ENCODE measurements at regions not wholly inside any gene's neighbourhood (a gene's known extent, or its start where the extent isn't known, plus 50 kb on each side); places are given as distances from the start of the nearest gene placed in this dataset.

- H3K36me3 ChIP-seq (ENCODE audit: insufficient read depth) = no peaks in the 10 kb centered on the region
- no peaks in the 10 kb centered on the region for H3K4me1 ChIP-seq (ENCODE audit: insufficient read depth)
- no peak overlapping the region for H3K27ac ChIP-seq (ENCODE audit: low read depth)
- 20% methylated on average over 34 of the region's 34 CpGs for WGBS
- no peak for DNase-seq (ENCODE audit: extremely low spot score)
- H3K4me3 ChIP-seq (ENCODE audit: low read depth, low read length) = no peak overlapping the region
These were observed 146.8 kb downstream of the SH3BGRL2 start for GRCh38 chr6:79777713-79778579.

DNA sequence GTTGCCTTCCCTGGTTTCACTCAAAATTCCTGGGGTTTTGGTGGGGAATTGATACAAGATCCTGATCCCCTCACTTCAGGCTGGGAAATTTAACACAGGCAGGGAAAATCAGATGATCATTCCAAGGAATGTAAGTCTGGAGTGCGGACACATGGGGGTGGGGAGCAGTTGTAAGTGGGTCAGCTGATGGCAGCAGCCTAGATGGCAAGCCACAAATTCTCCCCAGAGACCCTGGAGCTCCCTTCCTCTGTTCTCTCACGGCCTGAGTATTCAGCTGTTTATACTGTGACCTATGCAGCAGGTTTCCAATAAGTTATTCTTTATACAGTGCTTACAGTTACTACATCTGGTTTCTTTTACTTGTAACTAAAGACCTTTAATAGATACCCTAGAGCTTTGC, 144.9 kb downstream of the SH3BGRL2 start:
- WGBS = 67% methylated on average over 2 of the region's 2 CpGs
- Histone ChIP-seq H3K27ac (ENCODE audit: low read depth) (no peak overlapping the region), H3K36me3 (ENCODE audit: insufficient read depth) (no peaks in the 10 kb centered on the region), H3K4me3 (ENCODE audit: low read depth, low read length) (no peak overlapping the region), H3K4me1 (ENCODE audit: insufficient read depth) (no peaks in the 10 kb centered on the region)
- DNase-seq (ENCODE audit: extremely low spot score) = no peak

DNA sequence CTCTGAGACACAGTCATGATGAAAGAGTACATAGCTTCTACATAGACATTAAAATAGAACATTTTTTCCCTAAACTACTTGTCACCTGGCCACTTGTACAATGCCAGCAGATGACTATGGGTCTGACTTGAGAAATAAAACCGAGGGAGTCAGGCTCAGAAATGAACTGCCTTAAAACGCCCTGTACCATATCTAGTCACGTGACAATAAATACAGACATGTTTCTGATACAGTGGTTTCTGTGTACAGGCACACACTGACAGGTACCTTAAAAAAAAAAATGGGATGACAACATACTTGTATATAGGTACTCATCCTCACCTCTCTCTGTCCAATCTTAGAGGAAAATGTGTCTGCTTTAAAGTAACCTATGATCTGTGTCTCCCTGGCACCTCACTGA, 144.1 kb downstream of the SH3BGRL2 start:
- H3K4me3 ChIP-seq (ENCODE audit: low read depth, low read length) = no peak overlapping the region
- WGBS = 88% methylated on average over 3 of the region's 3 CpGs
- no peaks in the 10 kb centered on the region for H3K4me1 ChIP-seq (ENCODE audit: insufficient read depth)
- no peak overlapping the region for H3K27ac ChIP-seq (ENCODE audit: low read depth)
- no peak for DNase-seq (ENCODE audit: extremely low spot score)
- no peaks in the 10 kb centered on the region for H3K36me3 ChIP-seq (ENCODE audit: insufficient read depth)

- no peaks in the 10 kb centered on the region for H3K4me1 ChIP-seq (ENCODE audit: insufficient read depth)
- H3K4me3 ChIP-seq (ENCODE audit: low read depth, low read length) = no peak overlapping the region
- no peaks in the 10 kb centered on the region for H3K36me3 ChIP-seq (ENCODE audit: insufficient read depth)
- WGBS = 63% methylated on average over 8 of the region's 8 CpGs
- H3K27ac ChIP-seq (ENCODE audit: low read depth) = no peak overlapping the region
- DNase-seq (ENCODE audit: extremely low spot score) = no peak
These were observed 133.6 kb downstream of the SH3BGRL2 start for GRCh38 chr6:79764747-79765146.

DNA sequence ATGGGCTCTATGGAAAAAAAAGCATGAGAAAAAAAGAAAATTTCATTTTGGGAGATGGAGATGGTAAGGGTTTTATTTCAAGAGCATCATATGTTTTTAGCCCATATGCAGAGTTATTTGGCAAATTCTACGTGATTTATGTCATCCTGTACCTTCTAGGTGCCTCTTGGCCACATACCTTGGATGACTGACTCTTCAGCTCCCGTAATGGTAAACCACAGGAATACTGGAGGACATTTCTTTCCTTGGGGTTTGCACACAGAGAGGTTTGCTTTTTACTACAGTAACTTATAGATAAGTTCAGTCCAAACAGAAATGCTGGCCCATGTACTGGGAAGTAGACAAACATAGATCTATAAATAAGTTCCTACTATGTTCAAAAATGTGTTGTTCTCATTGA, 132.2 kb downstream of the SH3BGRL2 start:
- WGBS = 56% methylated on average over 2 of the region's 2 CpGs
- DNase-seq (ENCODE audit: extremely low spot score) = no peak

GRCh38 chr6:79762370-79762769, 131.2 kb downstream of the SH3BGRL2 start:
- no peaks in the 10 kb centered on the region for H3K36me3 ChIP-seq (ENCODE audit: insufficient read depth)
- H3K27ac ChIP-seq (ENCODE audit: low read depth) = no peak overlapping the region
- WGBS = 29% methylated on average over 3 of the region's 3 CpGs
- H3K4me3 ChIP-seq (ENCODE audit: low read depth, low read length) = no peak overlapping the region
- DNase-seq (ENCODE audit: extremely low spot score) = no peak
- H3K4me1 ChIP-seq (ENCODE audit: insufficient read depth) = no peaks in the 10 kb centered on the region

More for the DNA sequence above, 132.2 kb downstream of the SH3BGRL2 start:
- H3K36me3 ChIP-seq (ENCODE audit: insufficient read depth) = no peaks in the 10 kb centered on the region
- H3K4me3 ChIP-seq (ENCODE audit: low read depth, low read length) = no peak overlapping the region
- H3K27ac ChIP-seq (ENCODE audit: low read depth) = no peak overlapping the region
- H3K4me1 ChIP-seq (ENCODE audit: insufficient read depth) = no peaks in the 10 kb centered on the region

GRCh38 chr6:79756496-79756895, 125.4 kb downstream of the SH3BGRL2 start:
- Histone ChIP-seq H3K4me1 (ENCODE audit: insufficient read depth) (no peaks in the 10 kb centered on the region), H3K4me3 (ENCODE audit: low read depth, low read length) (no peak overlapping the region), H3K27ac (ENCODE audit: low read depth) (no peak overlapping the region), H3K36me3 (ENCODE audit: insufficient read depth) (no peaks in the 10 kb centered on the region)
- DNase-seq (ENCODE audit: extremely low spot score) = no peak
- 67% methylated on average over 2 of the region's 2 CpGs for WGBS

DNA sequence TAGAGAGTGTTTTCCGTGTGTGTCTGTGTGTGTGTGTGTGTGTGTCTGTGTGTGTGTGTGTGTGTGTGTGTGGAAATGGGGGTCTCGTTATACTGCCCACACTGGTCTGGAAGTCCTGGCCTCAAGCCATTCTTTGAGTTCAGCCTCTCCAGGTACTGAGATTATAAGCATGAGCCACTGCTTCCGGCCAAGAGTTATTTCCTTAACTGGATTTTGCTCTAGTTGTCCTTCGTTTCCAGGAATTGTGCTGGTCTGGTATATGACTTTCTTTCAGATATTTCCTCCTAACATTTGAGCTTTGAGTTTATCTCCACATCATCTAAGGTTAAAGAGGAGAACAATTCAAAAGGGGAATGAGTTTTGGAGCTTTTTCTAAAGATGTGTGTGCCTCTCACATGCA, 124.8 kb downstream of the SH3BGRL2 start:
- no peak for DNase-seq (ENCODE audit: extremely low spot score)
- Histone ChIP-seq H3K36me3 (ENCODE audit: insufficient read depth) (no peaks in the 10 kb centered on the region), H3K27ac (ENCODE audit: low read depth) (no peak overlapping the region), H3K4me1 (ENCODE audit: insufficient read depth) (no peaks in the 10 kb centered on the region), H3K4me3 (ENCODE audit: low read depth, low read length) (no peak overlapping the region)
- 62% methylated on average over 4 of the region's 4 CpGs for WGBS
